H1 (cell line): ENCODE measurements at regions not wholly inside any gene's neighbourhood (a gene's known extent, or its start where the extent isn't known, plus 50 kb on each side); places are given as distances from the start of the nearest gene placed in this dataset.

ENCODE experiments used
- CTCF ChIA-PET: fragments of 300-600 bp; sonication (Branson Sonifier 250); formaldehyde crosslinking; loops from one replicate; lab custom pipeline; 2021; ENCODE audit not compliant: partially characterized antibody; lab: Charles Lee
- POLR2A ChIA-PET: fragments of 300-600 bp; sonication (Branson Sonifier 250); formaldehyde crosslinking; loops from one replicate; lab custom pipeline; 2021; ENCODE audit warnings: inconsistent platforms; ENCODE audit not compliant: partially characterized antibody; lab: Charles Lee
- DNase-seq, 2 experiments: peaks; one replicate each; pipeline versions ENCODE4 v3.0.0 to v3.0.0-alpha.2; 2010 to 2022; ENCODE audit warnings: low spot score in 2 of 2, low read depth in 1 of 2, mixed read lengths in 1 of 2
- FAIRE-seq: peaks from 2 replicates; lab custom pipeline; 2011; peaks lifted over from hg19 to GRCh38; lab: Jason Lieb, UNC
- H2AFZ ChIP-seq: 2 replicates; pipeline ENCODE4 v1.8.1; 2012; ENCODE audit warnings: low read length, inconsistent platforms
- H2AK5ac ChIP-seq: 2 replicates; pipeline ENCODE4 v1.6.1; 2013; ENCODE audit warnings: low read depth, low read length
- H2BK120ac ChIP-seq: replicated peaks from 2 replicates; pipeline ENCODE3; 2013; ENCODE audit warnings: low read depth, low read length, inconsistent platforms
- H2BK12ac ChIP-seq: 2 replicates; pipeline ENCODE4 v1.6.1; 2013; ENCODE audit warnings: low read depth, low read length
- H2BK15ac ChIP-seq: 2 replicates; pipeline ENCODE4 v1.6.1; 2013; ENCODE audit warnings: low read length
- H2BK20ac ChIP-seq: 2 replicates; pipeline ENCODE4 v1.6.1; 2013; ENCODE audit warnings: low read length
- H2BK5ac ChIP-seq: 2 replicates; pipeline ENCODE4 v1.6.1; 2013; ENCODE audit warnings: low read depth, low read length
- H3K14ac ChIP-seq: 2 replicates; pipeline ENCODE4 v1.6.1; 2013; ENCODE audit warnings: inconsistent platforms; ENCODE audit not compliant: insufficient read length
- H3K18ac ChIP-seq: 2 replicates; pipeline ENCODE4 v1.6.1; 2013; ENCODE audit warnings: low read length; ENCODE audit errors: extremely low read depth
- H3K23ac ChIP-seq: 2 replicates; pipeline ENCODE4 v1.6.1; 2013; ENCODE audit warnings: inconsistent platforms; ENCODE audit not compliant: insufficient read length
- H3K23me2 ChIP-seq: 2 replicates; pipeline ENCODE4 v1.6.1; 2013; ENCODE audit warnings: low read depth, low read length
- H3K27ac ChIP-seq: 2 replicates; pipeline ENCODE4 v1.6.1; 2011; ENCODE audit warnings: low read depth, low read length, inconsistent platforms
- H3K27me3 ChIP-seq, 4 experiments: replicated peaks in 1 of 4; 1 replicate in 1 of 4; 2 replicates in 3 of 4; pipeline versions ENCODE4 v1.6.1 to v1.8.1; 2011 to 2013; ENCODE audit warnings: low read length in 3 of 4, mild to moderate bottlenecking in 3 of 4, inconsistent platforms in 2 of 4, mixed read lengths in 2 of 4, moderate library complexity in 1 of 4; ENCODE audit not compliant: control insufficient read depth in 3 of 4, insufficient read depth in 3 of 4; ENCODE audit errors: extremely low read depth in 1 of 4
- H3K36me3 ChIP-seq, 4 experiments: 2 replicates each; pipeline versions ENCODE4 v1.6.1 to v1.8.1; 2011 to 2013; ENCODE audit warnings: mild to moderate bottlenecking in 4 of 4, low read length in 3 of 4, moderate library complexity in 2 of 4, control low read depth in 1 of 4, inconsistent platforms in 1 of 4; ENCODE audit not compliant: insufficient read depth in 4 of 4, control insufficient read depth in 2 of 4
- H3K4ac ChIP-seq: replicated peaks from 2 replicates; pipeline ENCODE3; 2013; ENCODE audit warnings: low read length, low read depth, mixed read lengths, inconsistent platforms; ENCODE audit not compliant: insufficient read length
- H3K4me1 ChIP-seq, 4 experiments: replicated peaks in 1 of 4; 1 replicate in 1 of 4; 2 replicates in 3 of 4; pipeline versions ENCODE4 v1.6.1 to v1.8.1; 2011 to 2013; ENCODE audit warnings: low read length in 3 of 4, inconsistent platforms in 2 of 4, mixed read lengths in 1 of 4; ENCODE audit not compliant: insufficient read depth in 4 of 4, control insufficient read depth in 3 of 4
- H3K4me2 ChIP-seq, 2 experiments: 2 replicates each; pipeline versions ENCODE4 v1.6.1 to v1.8.1; 2011 to 2013; ENCODE audit warnings: low read depth in 2 of 2, low read length in 2 of 2, control low read depth in 1 of 2, inconsistent platforms in 1 of 2, mild to moderate bottlenecking in 1 of 2; ENCODE audit not compliant: insufficient read depth in 1 of 2
- H3K4me3 ChIP-seq, 4 experiments: fragments of 200-600, 300-600 bp in 1 of 4; sonication (generic), shearing (Covaris generic), sonication (Bioruptor Twin) in 1 of 4; 2 replicates each; pipeline versions ENCODE4 v1.5.1 to v1.8.1; 2011 to 2016; ENCODE audit warnings: low read length in 4 of 4, low read depth in 3 of 4, control low read depth in 2 of 4, inconsistent platforms in 2 of 4, mild to moderate bottlenecking in 2 of 4, mixed read lengths in 1 of 4, moderate library complexity in 1 of 4; ENCODE audit not compliant: insufficient read depth in 2 of 4; ENCODE audit errors: extremely low read depth in 1 of 4
- H3K56ac ChIP-seq: replicated peaks from 2 replicates; pipeline ENCODE3; 2013; ENCODE audit warnings: low read depth, mild to moderate bottlenecking, mixed read lengths, low read length, inconsistent platforms; ENCODE audit not compliant: insufficient read length
- H3K79me1 ChIP-seq: 2 replicates; pipeline ENCODE4 v1.6.1; 2013; ENCODE audit warnings: low read depth, low read length, control low read depth
- H3K79me2 ChIP-seq, 2 experiments: 2 replicates each; pipeline versions ENCODE4 v1.6.1 to v1.8.1; 2012 to 2013; ENCODE audit warnings: low read length in 2 of 2, mild to moderate bottlenecking in 2 of 2, inconsistent platforms in 1 of 2; ENCODE audit not compliant: insufficient read depth in 2 of 2, control insufficient read depth in 1 of 2
- H3K9ac ChIP-seq, 4 experiments: replicated peaks in 1 of 4; 1 replicate in 1 of 4; 2 replicates in 3 of 4; pipeline versions ENCODE4 v1.6.1 to v1.8.1; 2011 to 2013; ENCODE audit warnings: low read depth in 3 of 4, low read length in 3 of 4, control low read depth in 2 of 4, mild to moderate bottlenecking in 2 of 4, moderate library complexity in 2 of 4, inconsistent platforms in 1 of 4; ENCODE audit errors: extremely low read depth in 1 of 4
- H3K9me3 ChIP-seq, 2 experiments: 2 replicates each; pipeline versions ENCODE4 v1.6.1 to v1.8.1; 2012 to 2013; ENCODE audit warnings: mild to moderate bottlenecking in 2 of 2, moderate library complexity in 2 of 2, control low read depth in 1 of 2, inconsistent platforms in 1 of 2, low read depth in 1 of 2, low read length in 1 of 2, mixed read lengths in 1 of 2; ENCODE audit not compliant: insufficient read depth in 2 of 2
- H4K20me1 ChIP-seq, 2 experiments: replicated peaks in 1 of 2; 2 replicates each; pipeline versions ENCODE3 to v1.8.1; 2011 to 2013; ENCODE audit warnings: inconsistent platforms in 2 of 2, low read length in 2 of 2, mild to moderate bottlenecking in 1 of 2; ENCODE audit not compliant: insufficient read depth in 2 of 2, control insufficient read depth in 1 of 2
- H4K5ac ChIP-seq: 2 replicates; pipeline ENCODE4 v1.6.1; 2013; ENCODE audit warnings: low read length, low read depth, mixed read lengths, inconsistent platforms; ENCODE audit not compliant: insufficient read length
- H4K8ac ChIP-seq: 2 replicates; pipeline ENCODE4 v1.8.0; 2013; ENCODE audit warnings: mild to moderate bottlenecking, moderate library complexity, low read length, inconsistent platforms; ENCODE audit not compliant: insufficient read depth; ENCODE audit errors: extremely low read depth
- H4K91ac ChIP-seq: replicated peaks from 2 replicates; pipeline ENCODE3; 2013; ENCODE audit warnings: low read length, mixed read lengths, inconsistent platforms; ENCODE audit not compliant: insufficient read length
- HDAC2 ChIP-seq, 2 experiments: fragments of 300-600 bp in 1 of 2; sonication (generic) in 1 of 2; IDR thresholded peaks; 2 replicates each; pipeline ENCODE4 v1.6.1; 2011 to 2012; ENCODE audit warnings: low read depth in 2 of 2, low read length in 2 of 2, mild to moderate bottlenecking in 2 of 2, moderate library complexity in 2 of 2, borderline replicate concordance in 1 of 2, inconsistent platforms in 1 of 2
- SP2 ChIP-seq: IDR thresholded peaks from 2 replicates; pipeline ENCODE4 v1.6.1; 2012; ENCODE audit warnings: mild to moderate bottlenecking, low read length, inconsistent platforms
- SRF ChIP-seq: IDR thresholded peaks from 2 replicates; pipeline ENCODE4 v1.6.1; 2011; ENCODE audit warnings: mild to moderate bottlenecking, low read depth, low read length, moderate library complexity
- WGBS, 2 experiments: shearing (Covaris generic) in 1 of 2; methylation state at CpG; one replicate each; pipeline versions ENCODE4 v1.1.6 to v1.1.7; 2013 to 2015; ENCODE audit warnings: low lambda C conversion rate in 2 of 2, mixed read lengths in 2 of 2, inconsistent platforms in 1 of 2, low coverage in 1 of 2, missing lambda C conversion rate in 1 of 2; ENCODE audit not compliant: insufficient replicate concordance in 2 of 2, insufficient coverage in 1 of 2, insufficient read length in 1 of 2; ENCODE audit errors: extremely low coverage in 1 of 2, missing lambda C conversion rate in 1 of 2; 5-methylcytosine and 5-hydroxymethylcytosine counted together

- H3K9ac ChIP-seq = no peak overlapping the region
- H2AK5ac ChIP-seq = no peak overlapping the region
- H2BK12ac ChIP-seq = no peak overlapping the region
- no peak overlapping the region for H4K91ac ChIP-seq
- H2BK120ac ChIP-seq = no peak overlapping the region
- H3K27ac ChIP-seq = no peak overlapping the region
- FAIRE-seq (no peak), DNase-seq (no peak)
- H3K14ac ChIP-seq = no peak overlapping the region
- peaks cover 4 to 8% of the 10 kb centered on the region in 2 experiments; a peak in 1 of 4 replicates for H3K9me3 ChIP-seq
- H3K4me1 ChIP-seq = no peaks in the 10 kb centered on the region
- POLR2A ChIA-PET = no interaction called here
- H2BK5ac ChIP-seq = no peak overlapping the region
- no peaks in the 10 kb centered on the region for H3K27me3 ChIP-seq
- no peak overlapping the region for H3K4ac ChIP-seq
- no peaks in the 10 kb centered on the region for H3K79me1 ChIP-seq
- no peaks in the 10 kb centered on the region for H3K36me3 ChIP-seq
- TF ChIP-seq SP2 = no peak
- no peak for TF ChIP-seq SRF
- no peak for TF ChIP-seq HDAC2 (IDR thresholded peaks at IDR 0.05; ENCODE audit: borderline replicate concordance in 1 of 2, low read depth in 2 of 2, low read length in 2 of 2)
- WGBS, 2 experiments = 95% methylated on average over 6 of the region's 6 CpGs; no CpG with 5 or more reads in 1 of the 2 experiments
- no peak overlapping the region for H3K56ac ChIP-seq
- H2BK15ac ChIP-seq = no peak overlapping the region
- no peak overlapping the region for H3K4me3 ChIP-seq
- H3K79me2 ChIP-seq = no peaks in the 10 kb centered on the region
- H3K23me2 ChIP-seq = no peaks in the 10 kb centered on the region
- no peaks in the 10 kb centered on the region for H4K20me1 ChIP-seq
- H3K18ac ChIP-seq = no peak overlapping the region
- H2AFZ ChIP-seq = no peak overlapping the region
- H2BK20ac ChIP-seq = no peak overlapping the region
- no peak overlapping the region for H4K8ac ChIP-seq
- no peak overlapping the region for H3K23ac ChIP-seq
- H3K4me2 ChIP-seq = no peak overlapping the region
- H4K5ac ChIP-seq = no peak overlapping the region
- CTCF ChIA-PET = interaction anchor here (1.3 to 3.6 kb wide), 2 partner anchors 8 to 21 kb away, joined by 3 to 22 read pairs; no protein-coding TSS in a partner anchor
These were observed 180.5 kb downstream of the CAND1 start for GRCh38 chr12:67449591-67450052.
